Endothelial cell of umbilical vein (primary cell): ENCODE measurements at regions not wholly inside any gene's neighbourhood (a gene's known extent, or its start where the extent isn't known, plus 50 kb on each side); places are given as distances from the start of the nearest gene placed in this dataset.

ENCODE experiments used
- BruUV-seq: library from RNA; stranded (reverse); fragments of 400-500 nt; replicated peaks from 2 replicates; lab custom pipeline; 2021; lab: Mats Ljungman, UMichigan
- CTCF ChIA-PET: fragments of 300-600, 350-600 bp; sonication (Branson Sonifier 250); formaldehyde crosslinking; loops from one replicate; lab custom pipeline; 2021; ENCODE audit warnings: antibody characterized with exemption, inconsistent platforms; lab: Charles Lee
- POLR2A ChIA-PET: fragments of 300-600, 350-600 bp; sonication (Branson Sonifier 250); formaldehyde crosslinking; loops from one replicate; lab custom pipeline; 2021; ENCODE audit warnings: antibody characterized with exemption, inconsistent platforms; lab: Charles Lee
- DNase-seq: peaks from one replicate; pipeline ENCODE4 v3.0.0-alpha.2; 2011; ENCODE audit warnings: low read depth, low spot score
- FAIRE-seq: peaks from 2 replicates; lab custom pipeline; 2011; peaks lifted over from hg19 to GRCh38; lab: Jason Lieb, UNC
- H2AFZ ChIP-seq: 2 replicates; pipeline ENCODE4 v1.6.0; 2012; ENCODE audit warnings: low read depth, low read length, control low read depth, inconsistent platforms
- H3K27ac ChIP-seq: 2 replicates; pipeline ENCODE4 v1.5.1; 2011; ENCODE audit warnings: low read depth, mild to moderate bottlenecking, control low read depth, low read length, moderate library complexity; ENCODE audit not compliant: insufficient read depth
- H3K27me3 ChIP-seq, 2 experiments: 2 replicates each; pipeline versions ENCODE4 v1.6.0 to v1.6.1; 2011; ENCODE audit warnings: low read length in 2 of 2, mixed read lengths in 1 of 2; ENCODE audit not compliant: control insufficient read depth in 2 of 2, insufficient read depth in 2 of 2
- H3K36me3 ChIP-seq, 2 experiments: 2 replicates in 1 of 2; 3 replicates in 1 of 2; pipeline ENCODE4 v1.5.1; 2011; ENCODE audit warnings: low read length in 2 of 2, mild to moderate bottlenecking in 1 of 2, moderate library complexity in 1 of 2; ENCODE audit not compliant: control insufficient read depth in 2 of 2, insufficient read depth in 2 of 2; ENCODE audit errors: extremely low read depth in 1 of 2
- H3K4me1 ChIP-seq: 3 replicates; pipeline ENCODE4 v1.5.1; 2011; ENCODE audit warnings: mild to moderate bottlenecking, low read length; ENCODE audit not compliant: control insufficient read depth, insufficient read depth; ENCODE audit errors: extremely low read depth
- H3K4me2 ChIP-seq: 2 replicates; pipeline ENCODE4 v1.6.1; 2011; ENCODE audit warnings: low read length, control low read depth, mixed read lengths; ENCODE audit not compliant: insufficient read depth
- H3K4me3 ChIP-seq, 3 experiments: fragments of 200-600 bp in 1 of 3; sonication (generic), shearing (Covaris generic) in 1 of 3; replicated peaks in 1 of 3; 2 replicates each; pipeline ENCODE4 v1.5.1; 2011 to 2016; ENCODE audit warnings: control low read depth in 3 of 3, low read length in 3 of 3, mild to moderate bottlenecking in 2 of 3, inconsistent platforms in 1 of 3, low read depth in 1 of 3, moderate library complexity in 1 of 3; ENCODE audit not compliant: insufficient read depth in 1 of 3
- H3K79me2 ChIP-seq: 2 replicates; pipeline ENCODE4 v1.6.0; 2012; ENCODE audit warnings: low read length, inconsistent platforms; ENCODE audit not compliant: control insufficient read depth, insufficient read depth
- H3K9ac ChIP-seq: replicated peaks from 2 replicates; pipeline ENCODE3; 2011; ENCODE audit warnings: low read length, control low read depth; ENCODE audit not compliant: insufficient read depth; ENCODE audit errors: extremely low read depth
- H3K9me1 ChIP-seq: replicated peaks from 3 replicates; pipeline ENCODE4 v1.6.0; 2011; ENCODE audit warnings: mild to moderate bottlenecking, low read length; ENCODE audit not compliant: control insufficient read depth, insufficient read depth; ENCODE audit errors: extremely low read depth
- H3K9me3 ChIP-seq: replicated peaks from 2 replicates; pipeline ENCODE4 v1.5.1; 2012; ENCODE audit warnings: low read length, inconsistent platforms; ENCODE audit not compliant: control insufficient read depth, insufficient read depth
- H4K20me1 ChIP-seq: replicated peaks from 2 replicates; pipeline ENCODE3; 2011; ENCODE audit warnings: mild to moderate bottlenecking, low read length; ENCODE audit not compliant: control insufficient read depth, insufficient read depth; ENCODE audit errors: extremely low read depth
- CTCF ChIP-seq, 2 donors: IDR thresholded peaks; 1 replicate in 1 of 2; 2 replicates in 1 of 2; pipeline ENCODE4 v1.5.1; 2011; ENCODE audit warnings: low read length in 2 of 2, mild to moderate bottlenecking in 2 of 2, moderate library complexity in 2 of 2, control low read depth in 1 of 2, inconsistent platforms in 1 of 2, low read depth in 1 of 2; ENCODE audit not compliant: insufficient read depth in 1 of 2; ENCODE audit errors: extremely low read depth in 1 of 2
- EZH2 ChIP-seq: IDR thresholded peaks from 2 replicates; pipeline ENCODE4 v1.6.1; 2012; ENCODE audit warnings: borderline replicate concordance, low read depth, mild to moderate bottlenecking, moderate library complexity, low read length, inconsistent platforms; ENCODE audit not compliant: severe bottlenecking
- FOS ChIP-seq: IDR thresholded peaks from 2 replicates; pipeline ENCODE4 v1.6.1; 2011; ENCODE audit warnings: mild to moderate bottlenecking, low read length, moderate library complexity, borderline replicate concordance; ENCODE audit not compliant: insufficient read depth
- GATA2 ChIP-seq: IDR thresholded peaks from 2 replicates; pipeline ENCODE4 v1.7.0; 2011; ENCODE audit warnings: low read depth, mild to moderate bottlenecking, moderate library complexity, mixed read lengths, low read length; ENCODE audit not compliant: insufficient read length, insufficient read depth
- JUN ChIP-seq: IDR thresholded peaks from 2 replicates; pipeline ENCODE4 v1.6.1; 2011; ENCODE audit warnings: borderline replicate concordance, low read depth; ENCODE audit not compliant: insufficient read length, insufficient read depth
- MAX ChIP-seq: IDR thresholded peaks from 2 replicates; pipeline ENCODE4 v1.6.1; 2011; ENCODE audit not compliant: insufficient read depth, insufficient read length
- MYC ChIP-seq: IDR thresholded peaks from one replicate; pipeline ENCODE4 v1.6.1; 2011; ENCODE audit warnings: mild to moderate bottlenecking, low read depth, low read length
- POLR2A ChIP-seq: IDR thresholded peaks from 2 replicates; pipeline ENCODE4 v1.6.1; 2012; ENCODE audit warnings: low read depth, mild to moderate bottlenecking, control low read depth, low read length
- POLR2AphosphoS5 ChIP-seq: IDR thresholded peaks from 2 replicates; pipeline ENCODE4 v1.6.1; 2012; ENCODE audit warnings: low read depth, mild to moderate bottlenecking, control low read depth, low read length, moderate library complexity; ENCODE audit not compliant: insufficient read depth
- dilution Hi-C: fragments of 300-500 bp; cut with MboI; formaldehyde crosslinking; loops from one replicate; pipeline ENCODE4 v1.15.0; 2019; ENCODE audit warnings: low sequenced_read_pairs; ENCODE audit not compliant: extremely low pct_ligation_motif_present
- intact Hi-C: fragments of 100-400 bp; cut with micrococcal nuclease; formaldehyde crosslinking; loops from one replicate; pipeline ENCODE4 v1.10.0; 2022

GRCh38 chr2:6184532-6185292 lies 492.5 kb downstream of the SOX11 start:
- dilution Hi-C loops, result no loop called here
- no peak for DNase-seq
- Histone ChIP-seq H3K4me2 (no peak overlapping the region), H3K79me2 (no peaks in the 10 kb centered on the region), H4K20me1 (no peaks in the 10 kb centered on the region), H2AFZ (no peak overlapping the region), H3K36me3 (no peaks in the 10 kb centered on the region), H3K9ac (no peak overlapping the region), H3K9me3 (peaks cover 10% of the 10 kb centered on the region), H3K4me3 (no peak overlapping the region), H3K27me3 (no peaks in the 10 kb centered on the region), H3K4me1 (no peaks in the 10 kb centered on the region), H3K27ac (no peak overlapping the region), H3K9me1 (no peaks in the 10 kb centered on the region)
- ChIA-PET CTCF (no interaction called here), POLR2A (no interaction called here)
- TF ChIP-seq EZH2 (no peak), GATA2 (no peak), JUN (no peak), MYC (no peak), CTCF (IDR thresholded peaks at IDR 0.05; ENCODE audit: extremely low read depth in 1 of 2, insufficient read depth in 1 of 2, low read depth in 1 of 2, low read length in 2 of 2) (no peak), POLR2A (no peak), MAX (no peak), POLR2AphosphoS5 (no peak), FOS (no peak)
- BruUV-seq, result no TSS peak
- intact Hi-C loops, result no loop called here
- no peak for FAIRE-seq
